ENCODE measurements at regions not wholly inside any gene's neighbourhood (a gene's known extent, or its start where the extent isn't known, plus 50 kb on each side); places are given as distances from the start of the nearest gene placed in this dataset.
"Not testable (repeated sequence)": the region's sequence is repeated elsewhere in the genome, so short reads cannot be mapped to it uniquely, and the experiment has no call there.

- intact Hi-C loops (cut with DNase I; ENCODE audit: low total_unique reads), result no loop called here
Observed at GRCh38 chr6:144957236-144957937, 672.3 kb downstream of the UTRN start.

GRCh38 chr6:144969154-144969553 is 684.0 kb downstream of the UTRN start:
- WGBS, 5 donors, result 40 to 58% (median 50%) methylated on average over 3 of the region's 3 CpGs

More at GRCh38 chr6:144957236-144957937, 672.3 kb downstream of the UTRN start:
- DNase-seq, result no peak
- Histone ChIP-seq H3K36me3 (no peaks in the 10 kb centered on the region), H3K4me1 (no peaks in the 10 kb centered on the region), H3K27ac (no peak overlapping the region), H3K9me3 (no peaks in the 10 kb centered on the region), H3K4me3 (no peak overlapping the region), H3K27me3 (no peaks in the 10 kb centered on the region)
- 93 to 97% (median 95%) methylated on average over 1 of the region's 1 CpG for WGBS, 5 donors
- no peak for TF ChIP-seq POLR2A (IDR thresholded peaks at IDR 0.05)
- no peak for TF ChIP-seq EP300 (IDR thresholded peaks at IDR 0.05)
- TF ChIP-seq POLR2AphosphoS5 (IDR thresholded peaks at IDR 0.05), result no peak
- no peak for TF ChIP-seq CTCF (IDR thresholded peaks at IDR 0.05)

GRCh38 chr6:144969602-144970272 is 684.6 kb downstream of the UTRN start:
- H3K36me3 ChIP-seq, result no peaks in the 10 kb centered on the region
- WGBS, 5 donors, result 65 to 78% (median 70%) methylated on average over 6 of the region's 6 CpGs
- DNase-seq, result no peak
- intact Hi-C loops (cut with DNase I; ENCODE audit: low total_unique reads), result no loop called here
- H3K27me3 ChIP-seq, result no peaks in the 10 kb centered on the region
- TF ChIP-seq CTCF (IDR thresholded peaks at IDR 0.05) (no peak), POLR2A (IDR thresholded peaks at IDR 0.05) (no peak), POLR2AphosphoS5 (IDR thresholded peaks at IDR 0.05) (no peak), EP300 (IDR thresholded peaks at IDR 0.05) (no peak)
- H3K4me1 ChIP-seq, result no peaks in the 10 kb centered on the region
- H3K9me3 ChIP-seq, result no peaks in the 10 kb centered on the region
- H3K27ac ChIP-seq, result no peak overlapping the region
- H3K4me3 ChIP-seq, result no peak overlapping the region

More at GRCh38 chr6:144969154-144969553, 684.0 kb downstream of the UTRN start:
- intact Hi-C loops (cut with DNase I; ENCODE audit: low total_unique reads), result no loop called here
- H3K36me3 ChIP-seq, result no peaks in the 10 kb centered on the region
- H3K9me3 ChIP-seq, result no peaks in the 10 kb centered on the region
- no peak overlapping the region for H3K4me3 ChIP-seq
- no peak for TF ChIP-seq EP300 (IDR thresholded peaks at IDR 0.05)
- TF ChIP-seq CTCF (IDR thresholded peaks at IDR 0.05), result no peak
- no peak for TF ChIP-seq POLR2AphosphoS5 (IDR thresholded peaks at IDR 0.05)
- no peak for TF ChIP-seq POLR2A (IDR thresholded peaks at IDR 0.05)
- H3K27me3 ChIP-seq, result no peaks in the 10 kb centered on the region
- no peak overlapping the region for H3K27ac ChIP-seq
- DNase-seq, result no peak
- H3K4me1 ChIP-seq, result no peaks in the 10 kb centered on the region

- peak overlapping the region in 1 of 4 donors; percentile 3 for H3K4me3 ChIP-seq
- H3K36me3 ChIP-seq; H3K27me3 ChIP-seq; intact Hi-C loops (cut with DNase I; ENCODE audit: low total_unique reads); H3K9me3 ChIP-seq: not testable (repeated sequence)
- WGBS, 5 donors, result 21 to 37% (median 26%) methylated on average over 6 to 8 of the region's 8 CpGs
- peak overlapping the region in 4 of 5 donors; percentile 27 to 64 (median 39) for H3K27ac ChIP-seq
- H3K4me1 ChIP-seq, result peaks cover 0 to 15% (median 9%) of the 10 kb centered on the region in 4 donors
- DNase-seq, result peak; percentile 80 to 91
- peak in 1 of 3 donors; percentile 21 for TF ChIP-seq POLR2AphosphoS5 (IDR thresholded peaks at IDR 0.05)
Observed at GRCh38 chr6:144977250-144977864, 692.2 kb downstream of the UTRN start.
